ENCODE measurements at regions not wholly inside any gene's neighbourhood (a gene's known extent, or its start where the extent isn't known, plus 50 kb on each side); places are given as distances from the start of the nearest gene placed in this dataset.

GRCh38 chr2:58917596-58917995, 676.5 kb upstream of the FANCL start:
- DNase-seq = no peak

- no peak for DNase-seq
Observed at GRCh38 chr2:58916063-58916462, 674.9 kb upstream of the FANCL start.

- DNase-seq = no peak
Observed at GRCh38 chr2:58914733-58915505, 673.8 kb upstream of the FANCL start.

GRCh38 chr2:58913082-58913726, 672.1 kb upstream of the FANCL start:
- no peak for DNase-seq

- DNase-seq = no peak
Observed at GRCh38 chr2:58911877-58912276, 670.8 kb upstream of the FANCL start.

GRCh38 chr2:58908501-58909154, 667.5 kb upstream of the FANCL start:
- no peak for DNase-seq

- DNase-seq = no peak
Observed at GRCh38 chr2:58907644-58908043, 666.5 kb upstream of the FANCL start.

- no peak for DNase-seq
Observed at GRCh38 chr2:58906081-58906645, 665.0 kb upstream of the FANCL start.

- peak; percentile 27 for DNase-seq
Observed at GRCh38 chr2:58904095-58904494, 663.0 kb upstream of the FANCL start.

GRCh38 chr2:58903427-58903826, 662.3 kb upstream of the FANCL start:
- no peak for DNase-seq

GRCh38 chr2:58900246-58901027, 659.3 kb upstream of the FANCL start:
- peak; percentile 83 for DNase-seq

GRCh38 chr2:58899692-58900091, 658.6 kb upstream of the FANCL start:
- DNase-seq = no peak

GRCh38 chr2:58896638-58897037, 655.5 kb upstream of the FANCL start:
- no peak for DNase-seq

- no peak for DNase-seq
Observed at GRCh38 chr2:58895857-58896256, 654.7 kb upstream of the FANCL start.

GRCh38 chr2:58893656-58894351, 652.7 kb upstream of the FANCL start:
- no peak for DNase-seq

- DNase-seq = peak; percentile 43
Observed at GRCh38 chr2:58891828-58892377, 650.8 kb upstream of the FANCL start.

- peak; percentile 3 for DNase-seq
Observed at GRCh38 chr2:58890865-58891525, 649.9 kb upstream of the FANCL start.

GRCh38 chr2:58886009-58886408, 644.9 kb upstream of the FANCL start:
- DNase-seq = no peak

- DNase-seq = no peak
Observed at GRCh38 chr2:58879834-58880233, 638.7 kb upstream of the FANCL start.

GRCh38 chr2:58878778-58879177, 637.7 kb upstream of the FANCL start:
- DNase-seq = no peak

GRCh38 chr2:58876126-58876525, 635.0 kb upstream of the FANCL start:
- DNase-seq = no peak

Data from OCI-M1 (cell line).